H9 (cell line): ENCODE measurements at regions not wholly inside any gene's neighbourhood (a gene's known extent, or its start where the extent isn't known, plus 50 kb on each side); places are given as distances from the start of the nearest gene placed in this dataset.

ENCODE experiments used
- DNase-seq: peaks from one replicate; pipeline ENCODE4 v3.0.0-alpha.2; 2017
- H2AFZ ChIP-seq: one replicate; pipeline ENCODE4 v1.6.1; 2013; ENCODE audit warnings: mild to moderate bottlenecking, low read length, control low read depth, moderate library complexity
- H2AK5ac ChIP-seq: 2 replicates; pipeline ENCODE4 v1.6.1; 2013; ENCODE audit warnings: low read length, control low read depth, mixed read lengths; ENCODE audit not compliant: insufficient read length
- H2BK120ac ChIP-seq: one replicate; pipeline ENCODE4 v1.6.1; 2013; ENCODE audit warnings: low read depth, mild to moderate bottlenecking, low read length, control low read depth, inconsistent platforms; ENCODE audit not compliant: poor library complexity, severe bottlenecking
- H2BK12ac ChIP-seq: 2 replicates; pipeline ENCODE4 v1.6.1; 2013; ENCODE audit warnings: low read length, control low read depth, mixed read lengths, low read depth; ENCODE audit not compliant: insufficient read length
- H2BK15ac ChIP-seq: 2 replicates; pipeline ENCODE4 v1.6.1; 2013; ENCODE audit warnings: low read depth, low read length, control low read depth
- H2BK20ac ChIP-seq: one replicate; pipeline ENCODE4 v1.6.1; 2013; ENCODE audit warnings: low read depth, mild to moderate bottlenecking, low read length, control low read depth, inconsistent platforms; ENCODE audit not compliant: poor library complexity, severe bottlenecking
- H2BK5ac ChIP-seq: 2 replicates; pipeline ENCODE4 v1.6.1; 2013; ENCODE audit warnings: low read length, control low read depth, mixed read lengths; ENCODE audit not compliant: insufficient read length
- H3K14ac ChIP-seq: 2 replicates; pipeline ENCODE4 v1.6.1; 2013; ENCODE audit warnings: low read length, control low read depth; ENCODE audit not compliant: insufficient read depth
- H3K18ac ChIP-seq: 2 replicates; pipeline ENCODE4 v1.6.1; 2013; ENCODE audit warnings: low read depth, mild to moderate bottlenecking, mixed read lengths, low read length, control low read depth; ENCODE audit not compliant: insufficient read length
- H3K23ac ChIP-seq: 2 replicates; pipeline ENCODE4 v1.6.1; 2013; ENCODE audit warnings: low read length, control low read depth, mixed read lengths, low read depth; ENCODE audit not compliant: insufficient read length
- H3K23me2 ChIP-seq: 2 replicates; pipeline ENCODE4 v1.6.1; 2013; ENCODE audit warnings: low read depth, mild to moderate bottlenecking, mixed read lengths, low read length, control low read depth; ENCODE audit not compliant: insufficient read length, poor library complexity, severe bottlenecking
- H3K27ac ChIP-seq: 2 replicates; pipeline ENCODE4 v1.5.1; 2013; ENCODE audit warnings: low read length, control low read depth, mixed read lengths, low read depth; ENCODE audit not compliant: insufficient read length
- H3K27me3 ChIP-seq: 2 replicates; pipeline ENCODE4 v1.6.1; 2013; ENCODE audit warnings: low read length, control low read depth, inconsistent platforms; ENCODE audit not compliant: insufficient read depth
- H3K4ac ChIP-seq: 2 replicates; pipeline ENCODE4 v1.6.1; 2013; ENCODE audit warnings: low read depth, mild to moderate bottlenecking, control low read depth, inconsistent platforms, low read length, moderate library complexity
- H3K4me1 ChIP-seq: 2 replicates; pipeline ENCODE4 v1.6.1; 2013; ENCODE audit warnings: low read length, control low read depth, inconsistent platforms; ENCODE audit not compliant: insufficient read depth
- H3K4me2 ChIP-seq: 2 replicates; pipeline ENCODE4 v1.6.1; 2013; ENCODE audit warnings: low read length, control low read depth, mixed read lengths; ENCODE audit not compliant: insufficient read length, insufficient read depth
- H3K56ac ChIP-seq: 2 replicates; pipeline ENCODE4 v1.6.1; 2013; ENCODE audit warnings: low read depth, mild to moderate bottlenecking, mixed read lengths, low read length, control low read depth; ENCODE audit not compliant: insufficient read length
- H3K79me1 ChIP-seq: 2 replicates; pipeline ENCODE4 v1.6.1; 2013; ENCODE audit warnings: low read depth, mild to moderate bottlenecking, moderate library complexity, low read length, control low read depth, inconsistent platforms; ENCODE audit not compliant: insufficient read depth, poor library complexity, severe bottlenecking
- H3K79me2 ChIP-seq: 2 replicates; pipeline ENCODE4 v1.6.1; 2013; ENCODE audit warnings: low read length, control low read depth, inconsistent platforms; ENCODE audit not compliant: insufficient read depth
- H3K9ac ChIP-seq: 2 replicates; pipeline ENCODE4 v1.6.1; 2013; ENCODE audit warnings: low read length, control low read depth, mixed read lengths; ENCODE audit not compliant: insufficient read length; ENCODE audit errors: extremely low read depth
- H3K9me3 ChIP-seq: one replicate; pipeline ENCODE4 v1.6.1; 2013; ENCODE audit warnings: low read depth, low read length, inconsistent platforms; ENCODE audit not compliant: control insufficient read depth
- H3T11ph ChIP-seq: one replicate; pipeline ENCODE4 v1.6.1; 2013; ENCODE audit warnings: mild to moderate bottlenecking, low read length, control low read depth, inconsistent platforms
- H4K20me1 ChIP-seq: one replicate; pipeline ENCODE4 v1.6.1; 2013; ENCODE audit not compliant: control insufficient read depth, insufficient read length, insufficient read depth
- H4K5ac ChIP-seq: 2 replicates; pipeline ENCODE4 v1.6.1; 2013; ENCODE audit warnings: low read depth, mild to moderate bottlenecking, mixed read lengths, low read length, control low read depth; ENCODE audit not compliant: insufficient read length
- H4K8ac ChIP-seq: replicated peaks from 2 replicates; pipeline ENCODE4 v1.6.1; 2013; ENCODE audit warnings: low read length, control low read depth, mixed read lengths, low read depth; ENCODE audit not compliant: insufficient read length
- H4K91ac ChIP-seq: 2 replicates; pipeline ENCODE4 v1.6.1; 2013; ENCODE audit warnings: low read depth, mild to moderate bottlenecking, moderate library complexity, mixed read lengths, low read length, control low read depth; ENCODE audit not compliant: insufficient read length
- H3K27ac Mint-ChIP-seq, 3 experiments: 2 replicates in 2 of 3; 3 replicates in 1 of 3; pipeline ENCODE4 v1.8.0; 2020 to 2021; ENCODE audit warnings: mixed read lengths in 3 of 3, mild to moderate bottlenecking in 1 of 3, moderate library complexity in 1 of 3
- H3K27me3 Mint-ChIP-seq: 2 replicates; pipeline ENCODE4 v1.8.0; 2021; ENCODE audit warnings: low read depth, mild to moderate bottlenecking, moderate library complexity, mixed read lengths
- H3K36me3 Mint-ChIP-seq, 3 experiments: 2 replicates in 2 of 3; 3 replicates in 1 of 3; pipeline ENCODE4 v1.8.0; 2020 to 2021; ENCODE audit warnings: low read depth in 3 of 3, mixed read lengths in 3 of 3; ENCODE audit not compliant: insufficient read depth in 1 of 3
- H3K4me1 Mint-ChIP-seq, 2 experiments: 2 replicates each; pipeline ENCODE4 v1.8.0; 2020; ENCODE audit warnings: mixed read lengths in 2 of 2
- H3K4me3 Mint-ChIP-seq, 2 experiments: 2 replicates in 1 of 2; 3 replicates in 1 of 2; pipeline ENCODE4 v1.8.0; 2020 to 2021; ENCODE audit warnings: mild to moderate bottlenecking in 2 of 2, mixed read lengths in 2 of 2, moderate library complexity in 1 of 2
- H3K9me3 Mint-ChIP-seq, 2 experiments: 2 replicates in 1 of 2; 3 replicates in 1 of 2; pipeline ENCODE4 v1.8.0; 2020; ENCODE audit warnings: mild to moderate bottlenecking in 2 of 2, mixed read lengths in 2 of 2, moderate library complexity in 1 of 2
- whole genome bisulfite sequencing: extraction: QIAGEN DNeasy Blood & Tissue Kit; methylation state at CpG from one replicate; pipeline ENCODE4 v1.1.7; 2013; ENCODE audit warnings: missing lambda C conversion rate, low lambda C conversion rate, mixed read lengths; ENCODE audit not compliant: insufficient read length; ENCODE audit errors: extremely low coverage; 5-methylcytosine and 5-hydroxymethylcytosine counted together
- TF ChIP-seq, protein P1 (sequence below): fragments of 200-600 bp; sonication (generic); conservative IDR thresholded peaks from 3 replicates; pipeline ENCODE4 v1.8.0; 2021; ENCODE audit warnings: antibody characterized with exemption, mild to moderate bottlenecking

DNA sequence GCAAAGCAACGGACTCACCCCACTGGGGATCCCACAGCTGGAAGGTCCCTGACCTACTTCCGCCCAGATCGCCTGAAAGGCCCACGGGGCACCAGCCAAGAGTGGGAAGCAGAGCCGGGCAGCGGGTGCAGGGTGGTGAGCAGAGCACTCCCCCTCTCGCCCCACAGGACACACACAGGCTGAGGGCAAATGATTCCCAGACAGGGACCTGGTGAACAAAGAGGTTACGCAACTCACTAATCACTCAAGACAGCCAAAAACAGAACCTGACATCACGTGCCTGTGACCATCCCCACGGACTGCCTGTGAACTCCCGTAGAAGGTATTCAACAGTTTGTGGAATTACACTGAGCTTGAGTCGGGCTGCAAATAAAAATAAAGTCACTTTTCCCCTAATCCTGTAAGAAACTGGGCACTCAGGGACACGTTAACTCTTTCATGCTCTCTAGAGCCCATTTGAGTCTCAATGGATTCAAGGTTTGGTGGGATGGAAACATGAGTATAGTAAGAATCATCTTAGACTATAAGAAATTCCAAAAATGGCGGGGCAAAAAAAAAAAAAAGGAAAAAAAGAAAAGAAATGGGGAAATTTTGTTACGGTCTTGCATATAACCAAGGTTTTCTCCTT lies 396.1 kb downstream of the SOX9 start:
- H2BK15ac ChIP-seq = no peak overlapping the region
- no peaks in the 10 kb centered on the region for H3K9me3 ChIP-seq
- no peaks in the 10 kb centered on the region for H3K9me3 Mint-ChIP-seq
- H4K8ac ChIP-seq = no peak overlapping the region
- TF ChIP-seq, protein P1, sequence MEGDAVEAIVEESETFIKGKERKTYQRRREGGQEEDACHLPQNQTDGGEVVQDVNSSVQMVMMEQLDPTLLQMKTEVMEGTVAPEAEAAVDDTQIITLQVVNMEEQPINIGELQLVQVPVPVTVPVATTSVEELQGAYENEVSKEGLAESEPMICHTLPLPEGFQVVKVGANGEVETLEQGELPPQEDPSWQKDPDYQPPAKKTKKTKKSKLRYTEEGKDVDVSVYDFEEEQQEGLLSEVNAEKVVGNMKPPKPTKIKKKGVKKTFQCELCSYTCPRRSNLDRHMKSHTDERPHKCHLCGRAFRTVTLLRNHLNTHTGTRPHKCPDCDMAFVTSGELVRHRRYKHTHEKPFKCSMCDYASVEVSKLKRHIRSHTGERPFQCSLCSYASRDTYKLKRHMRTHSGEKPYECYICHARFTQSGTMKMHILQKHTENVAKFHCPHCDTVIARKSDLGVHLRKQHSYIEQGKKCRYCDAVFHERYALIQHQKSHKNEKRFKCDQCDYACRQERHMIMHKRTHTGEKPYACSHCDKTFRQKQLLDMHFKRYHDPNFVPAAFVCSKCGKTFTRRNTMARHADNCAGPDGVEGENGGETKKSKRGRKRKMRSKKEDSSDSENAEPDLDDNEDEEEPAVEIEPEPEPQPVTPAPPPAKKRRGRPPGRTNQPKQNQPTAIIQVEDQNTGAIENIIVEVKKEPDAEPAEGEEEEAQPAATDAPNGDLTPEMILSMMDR = no peak
- H2AK5ac ChIP-seq = no peak overlapping the region
- no peak overlapping the region for H3K23ac ChIP-seq
- H3K27me3 Mint-ChIP-seq = no peaks in the 10 kb centered on the region; the same call in 1 of the 2 replicates
- H3K23me2 ChIP-seq = no peaks in the 10 kb centered on the region
- peaks cover 33 to 61% of the 10 kb centered on the region in 2 experiments for H3K4me1 Mint-ChIP-seq
- WGBS = no CpG with 5 or more reads among the region's 15 CpGs
- H2BK20ac ChIP-seq = no peak overlapping the region
- H3K27ac Mint-ChIP-seq = 0 out of 7 replicates have a peak overlapping the region, but pooled peaks of 1 of the 3 experiments have one; percentile 14
- H3K4ac ChIP-seq = no peak overlapping the region
- H4K5ac ChIP-seq = no peak overlapping the region
- no peak overlapping the region for H3K4me2 ChIP-seq
- no peak overlapping the region for H3T11ph ChIP-seq
- H4K20me1 ChIP-seq = no peaks in the 10 kb centered on the region
- H3K36me3 Mint-ChIP-seq = no peaks in the 10 kb centered on the region
- no peak overlapping the region for H3K9ac ChIP-seq
- H2BK120ac ChIP-seq = no peak overlapping the region
- H3K4me3 Mint-ChIP-seq = no peak overlapping the region
- no peaks in the 10 kb centered on the region for H3K79me2 ChIP-seq
- no peak overlapping the region for H2BK12ac ChIP-seq
- no peaks in the 10 kb centered on the region for H3K27me3 ChIP-seq
- peaks cover 3% of the 10 kb centered on the region; the same call in 1 of the 2 replicates for H3K4me1 ChIP-seq
- no peak for DNase-seq
- H3K56ac ChIP-seq = no peak overlapping the region
- no peak overlapping the region for H3K27ac ChIP-seq
- no peak overlapping the region for H4K91ac ChIP-seq
- H3K18ac ChIP-seq = no peak overlapping the region
- H2BK5ac ChIP-seq = no peak overlapping the region
- no peak overlapping the region for H2AFZ ChIP-seq
- no peaks in the 10 kb centered on the region for H3K79me1 ChIP-seq
- no peak overlapping the region for H3K14ac ChIP-seq
